GM15510 (cell line): ENCODE measurements at regions not wholly inside any gene's neighbourhood (a gene's known extent, or its start where the extent isn't known, plus 50 kb on each side); places are given as distances from the start of the nearest gene placed in this dataset.

ENCODE experiments used
- POLR2A ChIP-seq: IDR thresholded peaks from 3 replicates; pipeline ENCODE4 v1.6.1; 2011; ENCODE audit warnings: borderline replicate concordance; ENCODE audit not compliant: insufficient read length; ENCODE audit errors: extremely low read depth

DNA sequence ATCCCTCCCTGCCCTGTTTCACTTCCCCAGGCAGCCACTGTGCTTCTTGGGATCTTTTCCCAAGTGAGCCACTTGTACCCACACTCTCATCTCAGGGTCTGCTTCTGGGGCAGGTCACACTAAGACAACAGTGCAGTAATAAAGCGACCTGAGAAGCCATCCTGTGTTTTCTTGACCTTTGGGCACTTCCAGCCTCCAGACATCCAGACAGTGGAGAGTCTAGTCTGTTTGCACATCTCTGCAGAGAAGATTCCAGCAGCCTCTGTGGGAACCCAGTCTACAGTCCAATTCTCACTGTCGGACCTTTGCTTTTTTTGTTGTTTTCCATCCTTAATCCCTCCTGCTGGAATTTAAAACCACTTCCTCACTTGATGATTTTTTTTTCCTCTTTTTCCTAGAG, 50.3 kb upstream of the ATP6AP2 start:
- TF ChIP-seq POLR2A = no peak

- TF ChIP-seq POLR2A = no peak
Measured at GRCh38 chrX:40527543-40527942, 53.2 kb upstream of the ATP6AP2 start.

GRCh38 chrX:40526412-40526811, 54.4 kb upstream of the ATP6AP2 start:
- no peak for TF ChIP-seq POLR2A

- no peak for TF ChIP-seq POLR2A
Measured at GRCh38 chrX:40524423-40524822, 56.3 kb upstream of the ATP6AP2 start.

DNA sequence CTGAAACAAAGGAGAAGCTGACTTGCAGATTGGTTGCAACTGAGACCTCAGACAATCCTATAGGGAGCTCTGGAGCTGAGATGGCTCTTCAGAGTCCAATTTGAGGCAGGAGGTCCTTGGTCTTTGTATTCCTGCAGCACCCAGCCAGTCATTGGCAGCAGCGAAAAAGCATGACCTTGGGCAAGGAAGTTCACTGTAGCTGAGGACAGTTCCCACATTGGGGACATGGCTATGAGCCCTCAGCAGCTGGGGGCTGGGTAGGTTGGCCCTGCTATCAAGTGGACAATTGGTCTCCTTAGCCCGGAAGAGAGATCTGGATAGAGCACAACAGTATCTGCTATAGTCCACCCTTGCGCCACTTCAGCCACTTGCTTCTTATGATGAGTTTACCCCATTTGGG, 56.9 kb upstream of the ATP6AP2 start:
- TF ChIP-seq POLR2A = no peak

DNA sequence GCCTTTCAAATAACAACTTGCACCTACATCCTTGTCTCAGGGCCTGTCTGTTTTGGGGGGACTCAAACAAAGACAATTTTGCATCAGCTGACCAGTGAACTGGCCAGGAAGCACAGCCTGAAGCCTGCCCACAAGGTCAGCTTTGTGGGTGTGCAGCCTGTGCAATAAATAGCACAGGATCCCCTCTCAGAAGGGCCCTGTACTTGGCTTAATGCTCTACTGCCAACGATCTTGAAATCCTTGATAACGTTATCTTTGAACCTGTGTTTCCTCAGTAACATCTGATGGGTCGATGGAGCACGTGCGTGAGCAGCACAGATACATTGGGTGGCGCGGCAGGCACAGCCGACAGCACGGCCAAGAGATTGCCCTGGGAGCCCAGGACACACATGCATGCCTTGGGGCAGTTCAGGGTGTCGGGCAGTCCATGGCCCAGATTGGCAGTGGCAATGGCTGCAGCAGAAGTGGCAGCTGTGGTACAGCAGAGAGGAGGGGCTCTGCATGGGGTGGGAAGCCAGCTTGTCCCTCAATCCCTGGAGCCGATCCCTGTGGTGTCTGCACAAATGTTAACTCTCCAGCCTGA, 58.8 kb upstream of the ATP6AP2 start:
- TF ChIP-seq POLR2A = no peak

- TF ChIP-seq POLR2A = no peak
Measured at GRCh38 chrX:40514376-40514775, 66.4 kb upstream of the ATP6AP2 start.

- no peak for TF ChIP-seq POLR2A
Measured at GRCh38 chrX:40513835-40514234, 66.9 kb upstream of the ATP6AP2 start.

DNA sequence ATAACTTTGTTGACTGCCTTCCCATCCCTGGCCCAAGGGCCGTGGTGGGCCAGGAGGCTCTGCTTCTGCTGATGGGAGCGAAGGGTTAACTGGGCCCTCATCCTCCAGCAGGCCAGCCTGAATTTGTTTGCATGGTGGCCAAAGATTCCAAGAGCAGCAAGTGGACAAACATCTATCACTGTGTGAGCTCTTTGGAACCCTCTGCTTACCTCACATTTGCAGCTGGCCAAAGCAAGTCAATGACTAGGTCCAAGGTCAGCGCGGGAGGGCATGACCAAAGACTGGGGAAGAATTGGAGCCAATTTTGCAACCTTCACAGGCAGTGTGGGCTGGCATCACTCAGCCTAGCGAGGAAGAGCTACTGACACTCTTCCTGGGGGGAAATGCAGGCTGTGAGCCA, 67.8 kb upstream of the ATP6AP2 start:
- TF ChIP-seq POLR2A = no peak

DNA sequence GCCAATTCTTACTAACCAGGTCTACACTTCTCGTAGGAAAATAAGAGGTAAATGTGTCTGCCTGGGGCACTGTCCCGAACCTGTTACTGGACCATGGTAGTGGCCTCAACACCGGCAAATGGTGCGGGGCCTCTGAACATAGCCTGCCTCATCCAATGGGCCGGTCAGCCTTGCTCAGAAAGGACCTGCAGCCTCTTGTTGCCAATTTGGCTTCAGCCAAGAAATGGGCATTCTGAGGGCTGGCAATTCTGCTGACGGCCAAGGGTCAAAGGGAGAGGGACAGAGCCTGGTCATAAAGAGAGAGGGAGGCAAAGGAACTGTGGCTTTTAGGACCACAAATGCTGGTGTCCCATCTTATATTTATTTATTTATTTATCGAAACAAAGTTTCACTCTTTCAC, 69.5 kb upstream of the ATP6AP2 start:
- no peak for TF ChIP-seq POLR2A

DNA sequence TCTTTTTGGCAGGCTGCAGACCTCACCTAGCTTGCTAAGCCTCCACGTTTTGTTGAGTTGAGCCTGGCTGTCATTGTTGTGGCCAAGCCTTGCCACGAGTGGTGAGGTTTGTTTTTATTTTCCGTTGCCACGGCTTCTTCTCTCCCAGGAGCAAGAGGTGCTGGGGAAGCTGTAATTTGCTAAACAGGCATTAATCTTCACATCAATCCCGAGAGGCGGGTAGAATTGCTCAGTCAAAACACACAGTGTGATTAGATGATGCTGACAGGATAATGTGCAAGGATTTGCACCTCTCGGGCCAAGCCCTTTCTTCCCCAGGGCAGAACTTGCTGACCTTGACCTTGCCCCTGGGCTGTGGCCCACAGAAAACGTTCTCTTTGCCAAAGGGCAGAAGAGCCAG, 72.2 kb upstream of the ATP6AP2 start:
- TF ChIP-seq POLR2A = no peak

DNA sequence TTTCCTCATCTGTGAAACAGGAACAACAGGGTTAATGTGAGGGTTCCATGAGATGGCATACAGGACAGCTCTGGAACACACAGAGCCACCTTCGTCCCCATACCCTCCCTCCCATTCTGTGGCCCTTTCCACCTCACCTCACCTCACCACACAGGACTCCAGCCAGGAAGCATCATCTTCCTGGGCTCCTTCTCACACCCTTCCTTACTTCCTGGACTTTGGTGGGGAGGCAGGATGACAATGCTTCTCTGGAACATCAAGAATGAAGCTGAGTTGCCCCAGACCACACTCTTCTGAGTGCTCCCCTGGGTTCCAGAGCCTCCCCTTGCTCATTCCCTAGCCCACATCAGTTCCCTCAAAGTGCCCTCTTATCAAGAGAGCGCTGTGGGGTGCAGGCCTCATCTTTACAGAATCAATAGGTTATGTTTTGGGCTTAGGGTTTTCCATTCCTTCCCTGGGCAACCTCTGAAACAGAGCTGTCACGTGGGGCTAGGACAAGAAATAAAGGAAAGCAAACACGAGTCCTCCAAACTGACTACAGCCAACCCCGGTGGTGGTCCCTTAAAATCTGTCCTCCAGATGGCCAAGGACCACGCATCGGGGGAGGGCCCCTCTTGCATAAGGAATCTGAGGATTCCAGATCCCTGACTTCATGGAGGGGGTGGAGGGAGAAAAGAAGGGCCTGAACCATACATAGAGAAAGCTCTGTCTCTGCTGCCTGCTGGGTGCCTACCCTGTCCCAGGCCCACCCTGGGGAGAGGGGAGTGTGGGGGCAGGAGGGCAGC, 74.4 kb upstream of the ATP6AP2 start:
- no peak for TF ChIP-seq POLR2A

- TF ChIP-seq POLR2A = no peak
Measured at GRCh38 chrX:40504801-40505605, 75.8 kb upstream of the ATP6AP2 start.

- no peak for TF ChIP-seq POLR2A
Measured at GRCh38 chrX:40503094-40503493, 77.7 kb upstream of the ATP6AP2 start.

GRCh38 chrX:40502688-40503087, 78.1 kb upstream of the ATP6AP2 start:
- TF ChIP-seq POLR2A = no peak
